Lower lobe of right lung (tissue), 2 donors: ENCODE measurements at regions not wholly inside any gene's neighbourhood (a gene's known extent, or its start where the extent isn't known, plus 50 kb on each side); places are given as distances from the start of the nearest gene placed in this dataset.

Experiments used
- ATAC-seq, 2 donors: fragments of 200-7000 bp; cut with Tn5 transposase; one replicate each; pipeline ENCODE4 v1.9.1; 2020 to 2022; ENCODE audit warnings: mild to moderate bottlenecking in 2 of 2, moderate library complexity in 2 of 2
- DNase-seq: peaks from one replicate; pipeline ENCODE4 v3.0.0-alpha.2; 2020
- H3K27ac ChIP-seq: fragments of 200-600 bp; one replicate; pipeline ENCODE4 v1.8.0; 2022
- H3K27me3 ChIP-seq: fragments of 200-600 bp; one replicate; pipeline ENCODE4 v1.8.0; 2022; ENCODE audit warnings: low read depth
- H3K36me3 ChIP-seq: fragments of 200-600 bp; one replicate; pipeline ENCODE4 v1.8.0; 2022; ENCODE audit warnings: mild to moderate bottlenecking
- H3K4me1 ChIP-seq: fragments of 200-600 bp; one replicate; pipeline ENCODE4 v1.8.0; 2022
- H3K4me3 ChIP-seq: fragments of 200-600 bp; one replicate; pipeline ENCODE4 v1.8.0; 2022; ENCODE audit warnings: mild to moderate bottlenecking
- H3K9me3 ChIP-seq: fragments of 200-600 bp; one replicate; pipeline ENCODE4 v1.8.0; 2022
- intact Hi-C: fragments of 100-400 bp; cut with DNase I; formaldehyde crosslinking; loops from one replicate; pipeline ENCODE4 v1.11.0; 2022
- TF ChIP-seq, protein P1 (sequence below): fragments of 200-600 bp; IDR thresholded peaks from one replicate; pipeline ENCODE4 v1.8.0; 2022; ENCODE audit warnings: antibody characterized with exemption, mild to moderate bottlenecking
- donor health status: DM: no; HTN: yes; CAD: no; lungs with severe emphysema.

DNA sequence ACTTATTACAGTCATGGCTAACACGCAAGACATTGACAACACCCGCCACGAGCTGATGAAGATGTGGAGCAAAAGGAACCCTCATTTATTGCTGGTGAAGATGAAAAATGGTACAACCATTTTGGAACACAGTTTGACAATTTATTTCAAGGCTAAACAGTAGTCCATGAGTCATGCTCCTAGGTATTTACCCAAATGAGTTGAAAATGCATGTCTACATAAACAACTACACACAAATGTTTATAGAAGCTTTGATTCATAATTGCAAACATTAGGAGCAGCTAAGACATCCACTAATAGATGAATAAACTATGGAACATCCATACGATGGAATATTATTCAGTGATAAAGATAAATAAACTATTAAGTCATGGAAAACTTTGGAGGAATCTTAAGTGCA lies 580.1 kb downstream of the RAPGEF2 start:
- TF ChIP-seq, protein P1, sequence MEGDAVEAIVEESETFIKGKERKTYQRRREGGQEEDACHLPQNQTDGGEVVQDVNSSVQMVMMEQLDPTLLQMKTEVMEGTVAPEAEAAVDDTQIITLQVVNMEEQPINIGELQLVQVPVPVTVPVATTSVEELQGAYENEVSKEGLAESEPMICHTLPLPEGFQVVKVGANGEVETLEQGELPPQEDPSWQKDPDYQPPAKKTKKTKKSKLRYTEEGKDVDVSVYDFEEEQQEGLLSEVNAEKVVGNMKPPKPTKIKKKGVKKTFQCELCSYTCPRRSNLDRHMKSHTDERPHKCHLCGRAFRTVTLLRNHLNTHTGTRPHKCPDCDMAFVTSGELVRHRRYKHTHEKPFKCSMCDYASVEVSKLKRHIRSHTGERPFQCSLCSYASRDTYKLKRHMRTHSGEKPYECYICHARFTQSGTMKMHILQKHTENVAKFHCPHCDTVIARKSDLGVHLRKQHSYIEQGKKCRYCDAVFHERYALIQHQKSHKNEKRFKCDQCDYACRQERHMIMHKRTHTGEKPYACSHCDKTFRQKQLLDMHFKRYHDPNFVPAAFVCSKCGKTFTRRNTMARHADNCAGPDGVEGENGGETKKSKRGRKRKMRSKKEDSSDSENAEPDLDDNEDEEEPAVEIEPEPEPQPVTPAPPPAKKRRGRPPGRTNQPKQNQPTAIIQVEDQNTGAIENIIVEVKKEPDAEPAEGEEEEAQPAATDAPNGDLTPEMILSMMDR: no peak
- ATAC-seq: no peak
- intact Hi-C loops: no loop called here
- Histone ChIP-seq H3K9me3 (no peaks in the 10 kb centered on the region), H3K36me3 (no peaks in the 10 kb centered on the region), H3K27me3 (no peaks in the 10 kb centered on the region), H3K4me1 (peaks cover 5% of the 10 kb centered on the region), H3K27ac (no peak overlapping the region), H3K4me3 (no peak overlapping the region)
- DNase-seq: no peak

DNA sequence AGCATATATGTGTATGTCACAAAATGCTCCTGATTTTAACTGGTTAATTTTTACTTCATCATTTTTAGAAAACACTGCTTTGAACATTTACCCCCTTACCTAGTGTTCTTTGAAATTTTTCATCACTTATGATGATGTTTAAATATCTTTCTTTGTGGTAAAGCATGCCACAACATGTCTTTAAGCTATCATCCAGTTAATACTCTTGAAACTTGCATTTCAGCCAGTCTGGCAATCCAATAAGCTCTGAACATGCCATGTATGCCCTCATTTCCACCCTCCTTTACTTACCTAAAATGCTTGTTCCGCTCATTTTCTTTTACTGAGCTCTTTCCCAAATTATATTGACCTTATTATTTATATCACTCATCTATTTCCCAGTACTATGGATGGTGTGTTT lies 581.2 kb downstream of the RAPGEF2 start:
- Histone ChIP-seq H3K27ac (no peak overlapping the region), H3K4me1 (peaks cover 5% of the 10 kb centered on the region), H3K36me3 (no peaks in the 10 kb centered on the region), H3K4me3 (no peak overlapping the region), H3K9me3 (no peaks in the 10 kb centered on the region), H3K27me3 (no peaks in the 10 kb centered on the region)
- intact Hi-C loops: no loop called here
- ATAC-seq (no peak), DNase-seq (no peak)
- TF ChIP-seq, protein P1: no peak

DNA sequence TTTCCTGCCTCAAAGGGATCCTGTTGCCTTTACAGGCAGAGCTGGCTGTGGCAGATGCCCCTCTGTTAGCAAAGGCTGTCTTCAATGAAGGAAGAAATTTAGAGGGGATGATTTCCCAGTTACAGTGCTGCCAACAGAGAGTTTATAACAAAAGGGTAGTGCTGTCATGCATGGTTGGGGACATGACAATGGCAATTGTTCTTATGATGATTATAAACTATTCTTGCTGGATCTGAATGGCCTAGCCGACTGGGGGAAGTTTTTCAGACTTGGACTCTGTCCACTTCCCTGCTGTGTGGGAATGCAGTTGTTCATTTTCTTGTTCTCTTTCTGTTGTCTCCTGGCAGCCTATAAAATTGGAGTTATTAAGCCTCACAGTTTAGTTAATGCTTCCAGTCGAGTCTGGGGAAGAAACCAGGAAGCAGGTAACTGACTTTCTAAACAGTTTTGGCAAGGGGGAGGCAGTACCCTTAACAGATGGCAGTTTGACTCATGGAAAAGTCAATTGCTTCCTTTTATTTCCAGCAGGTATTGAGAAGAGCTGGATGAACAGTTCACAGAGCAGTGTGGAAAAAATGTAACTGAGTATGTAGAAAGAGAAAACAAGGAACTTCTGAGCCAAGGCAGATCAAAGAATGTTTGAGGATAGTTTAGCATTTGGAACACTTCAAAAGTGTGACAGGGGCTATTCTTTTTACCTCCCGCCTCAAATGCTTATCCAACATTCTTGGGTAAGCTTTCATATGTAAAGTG lies 582.6 kb downstream of the RAPGEF2 start:
- DNase-seq: no peak
- no peak for ATAC-seq
- no peak overlapping the region for H3K4me3 ChIP-seq
- H3K4me1 ChIP-seq: peaks cover 5% of the 10 kb centered on the region
- H3K27ac ChIP-seq: no peak overlapping the region
- peaks cover under 1% of the 10 kb centered on the region for H3K9me3 ChIP-seq
- TF ChIP-seq, protein P1: no peak
- no peaks in the 10 kb centered on the region for H3K36me3 ChIP-seq
- no peaks in the 10 kb centered on the region for H3K27me3 ChIP-seq
- intact Hi-C loops: no loop called here

DNA sequence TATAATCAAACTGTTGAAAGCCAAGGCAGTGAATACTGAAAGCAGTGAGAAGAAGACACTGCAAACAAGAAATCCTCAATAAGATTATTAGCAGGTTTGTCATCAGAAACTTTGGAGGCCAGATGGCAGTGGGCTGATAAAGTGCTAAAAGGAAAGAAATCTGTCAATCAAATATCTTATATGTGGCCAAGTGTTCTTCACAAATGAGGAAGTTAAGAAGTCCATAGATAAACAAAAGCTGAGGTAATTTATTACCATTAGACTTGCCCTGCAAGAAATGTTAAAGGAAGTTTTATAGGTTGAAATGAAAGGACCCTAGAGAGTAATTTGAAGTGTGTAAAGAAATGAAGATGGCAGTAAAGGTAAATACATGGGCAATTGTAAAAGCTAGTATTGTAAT lies 586.6 kb downstream of the RAPGEF2 start:
- ATAC-seq (no peak), DNase-seq (no peak)
- Histone ChIP-seq H3K4me3 (no peak overlapping the region), H3K9me3 (peaks cover 20% of the 10 kb centered on the region), H3K27ac (no peak overlapping the region), H3K36me3 (no peaks in the 10 kb centered on the region), H3K4me1 (peaks cover 5% of the 10 kb centered on the region), H3K27me3 (no peaks in the 10 kb centered on the region)
- TF ChIP-seq, protein P1: no peak
- intact Hi-C loops: no loop called here

DNA sequence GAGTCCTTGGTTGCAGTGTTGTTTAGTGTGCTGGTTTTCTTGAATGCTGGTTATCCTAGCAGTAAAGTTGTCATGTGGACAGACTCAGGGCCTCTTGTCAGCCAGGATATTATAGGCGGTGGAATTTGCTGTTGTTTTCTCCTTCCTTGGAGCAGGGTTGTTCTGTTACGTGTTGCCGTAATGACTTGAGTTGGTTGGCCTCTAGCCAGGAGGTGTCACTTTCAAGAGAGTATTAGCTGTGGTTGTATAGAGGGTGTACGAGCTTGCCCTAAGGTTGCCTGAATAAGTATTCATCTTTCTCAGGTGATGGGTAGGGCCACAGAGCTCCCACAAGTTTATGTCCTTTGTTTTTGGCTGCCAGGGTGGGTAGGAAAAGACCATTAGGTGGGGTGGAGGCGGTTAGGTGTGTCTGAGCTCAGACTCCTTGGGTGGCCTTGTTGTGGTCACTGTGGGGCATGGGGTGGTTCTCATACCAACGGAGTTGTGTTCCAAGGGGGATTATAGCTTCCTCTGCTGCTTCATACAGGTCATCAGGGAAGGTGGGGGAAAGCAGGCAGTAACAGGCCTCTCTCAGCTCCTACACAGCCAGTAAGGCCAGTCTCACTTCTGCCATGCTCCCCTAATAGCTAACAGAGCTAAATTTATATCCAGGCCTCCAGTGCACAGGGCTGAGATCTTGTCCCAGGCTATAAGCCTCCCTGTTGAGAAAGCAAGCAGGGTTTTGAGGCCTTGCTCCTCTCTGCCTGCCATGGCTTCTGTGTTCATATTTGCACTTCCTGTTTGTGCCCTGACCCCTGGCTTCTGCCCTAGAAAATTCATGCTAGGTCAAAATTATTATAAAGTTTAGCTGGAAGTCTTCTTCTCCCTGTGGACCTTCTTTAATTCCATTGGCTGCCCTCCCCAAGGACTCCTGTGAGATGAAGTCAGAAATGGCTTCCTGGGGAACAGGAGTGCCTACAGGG lies 594.7 kb downstream of the RAPGEF2 start:
- Histone ChIP-seq H3K9me3 (peaks cover 1% of the 10 kb centered on the region), H3K27me3 (no peaks in the 10 kb centered on the region), H3K27ac (no peak overlapping the region), H3K4me1 (no peaks in the 10 kb centered on the region), H3K4me3 (no peak overlapping the region), H3K36me3 (no peaks in the 10 kb centered on the region)
- ATAC-seq: no peak
- DNase-seq: no peak
- intact Hi-C loops: no loop called here
- TF ChIP-seq, protein P1: no peak
